HEK293 (cell line): ENCODE measurements at regions not wholly inside any gene's neighbourhood (a gene's known extent, or its start where the extent isn't known, plus 50 kb on each side); places are given as distances from the start of the nearest gene placed in this dataset.

Source experiments
- CTCF ChIP-seq: fragments of 450-650 bp; formaldehyde crosslinking; IDR thresholded peaks from 2 replicates; pipeline ENCODE4 v1.5.1; 2016; ENCODE audit warnings: missing biosample characterization, missing genetic modification characterization
- MZF1 ChIP-seq: fragments of 450-650 bp; formaldehyde crosslinking; IDR thresholded peaks from 2 replicates; pipeline ENCODE4 v1.5.1; 2017; ENCODE audit warnings: missing biosample characterization, missing genetic modification characterization, borderline replicate concordance
- REST ChIP-seq: fragments of 450-650 bp; formaldehyde crosslinking; IDR thresholded peaks from 2 replicates; pipeline ENCODE4 v1.5.1; 2016; ENCODE audit warnings: missing biosample characterization, missing genetic modification characterization
- ZBTB26 ChIP-seq: fragments of 450-650 bp; formaldehyde crosslinking; optimal IDR thresholded peaks from 2 replicates; pipeline ENCODE3; 2016; ENCODE audit warnings: missing biosample characterization, mild to moderate bottlenecking, missing genetic modification characterization
- ZBTB7A ChIP-seq: fragments of 450-650 bp; formaldehyde crosslinking; IDR thresholded peaks from 2 replicates; pipeline ENCODE4 v1.5.1; 2016; ENCODE audit warnings: low read depth, missing biosample characterization, missing genetic modification characterization
- ZNF133 ChIP-seq: fragments of 450-650 bp; formaldehyde crosslinking; IDR thresholded peaks from 2 replicates; pipeline ENCODE4 v1.5.1; 2016; ENCODE audit warnings: missing biosample characterization, missing genetic modification characterization

GRCh38 chr1:38392861-38393260, 346.3 kb upstream of the POU3F1 start:
- TF ChIP-seq MZF1 (tag by site-specific recombination) (no peak), CTCF (tag by site-specific recombination) (no peak), ZBTB26 (tag by site-specific recombination) (no peak), ZBTB7A (no peak), ZNF133 (tag by site-specific recombination) (no peak), REST (tag by site-specific recombination) (no peak)
